ENCODE measurements at regions not wholly inside any gene's neighbourhood (a gene's known extent, or its start where the extent isn't known, plus 50 kb on each side); places are given as distances from the start of the nearest gene placed in this dataset.

GRCh38 chr20:6852478-6852877 lies 85.0 kb downstream of the BMP2 start:
- no peak for DNase-seq
- Histone ChIP-seq H3K27me3 (peaks cover 5% of the 10 kb centered on the region), H3K4me1 (no peaks in the 10 kb centered on the region), H3K4me3 (no peak overlapping the region), H3K27ac (no peak overlapping the region), H3K36me3 (no peaks in the 10 kb centered on the region), H3K9me3 (no peaks in the 10 kb centered on the region)
- no peak for TF ChIP-seq CTCF (IDR thresholded peaks at IDR 0.05)
- ATAC-seq = no peak
- intact Hi-C loops (cut with DNase I) = no loop called here

GRCh38 chr20:6855104-6855503 lies 87.6 kb downstream of the BMP2 start:
- intact Hi-C loops (cut with DNase I) = no loop called here
- ATAC-seq = no peak
- H3K4me3 ChIP-seq = no peak overlapping the region
- H3K27ac ChIP-seq = no peak overlapping the region
- H3K9me3 ChIP-seq = no peaks in the 10 kb centered on the region
- H3K27me3 ChIP-seq = no peaks in the 10 kb centered on the region
- DNase-seq = no peak
- TF ChIP-seq CTCF (IDR thresholded peaks at IDR 0.05) = no peak
- H3K4me1 ChIP-seq = no peaks in the 10 kb centered on the region
- no peaks in the 10 kb centered on the region for H3K36me3 ChIP-seq

- DNase-seq (no peak), ATAC-seq (no peak)
- intact Hi-C loops (cut with DNase I) = no loop called here
- Histone ChIP-seq H3K4me1 (no peaks in the 10 kb centered on the region), H3K36me3 (no peaks in the 10 kb centered on the region), H3K9me3 (no peaks in the 10 kb centered on the region), H3K27me3 (no peaks in the 10 kb centered on the region), H3K4me3 (no peak overlapping the region), H3K27ac (no peak overlapping the region)
- TF ChIP-seq CTCF (IDR thresholded peaks at IDR 0.05) = no peak
Observed at GRCh38 chr20:6855796-6856195, 88.3 kb downstream of the BMP2 start.

GRCh38 chr20:6857927-6858326 lies 90.4 kb downstream of the BMP2 start:
- DNase-seq (no peak), ATAC-seq (no peak)

GRCh38 chr20:6863355-6863754 lies 95.9 kb downstream of the BMP2 start:
- Histone ChIP-seq H3K4me3 (no peak overlapping the region), H3K27me3 (no peaks in the 10 kb centered on the region), H3K4me1 (no peaks in the 10 kb centered on the region), H3K27ac (no peak overlapping the region), H3K36me3 (no peaks in the 10 kb centered on the region), H3K9me3 (no peaks in the 10 kb centered on the region)
- intact Hi-C loops (cut with DNase I) = no loop called here
- ATAC-seq (no peak), DNase-seq (no peak)
- no peak for TF ChIP-seq CTCF (IDR thresholded peaks at IDR 0.05)

More at GRCh38 chr20:6857927-6858326, 90.4 kb downstream of the BMP2 start:
- intact Hi-C loops (cut with DNase I) = no loop called here
- no peak for TF ChIP-seq CTCF (IDR thresholded peaks at IDR 0.05)
- Histone ChIP-seq H3K27me3 (no peaks in the 10 kb centered on the region), H3K4me3 (no peak overlapping the region), H3K27ac (no peak overlapping the region), H3K36me3 (no peaks in the 10 kb centered on the region), H3K9me3 (no peaks in the 10 kb centered on the region), H3K4me1 (no peaks in the 10 kb centered on the region)

- Histone ChIP-seq H3K4me3 (no peak overlapping the region), H3K27ac (no peak overlapping the region), H3K36me3 (no peaks in the 10 kb centered on the region), H3K4me1 (no peaks in the 10 kb centered on the region), H3K27me3 (no peaks in the 10 kb centered on the region), H3K9me3 (no peaks in the 10 kb centered on the region)
- intact Hi-C loops (cut with DNase I) = no loop called here
- TF ChIP-seq CTCF (IDR thresholded peaks at IDR 0.05) = no peak
- DNase-seq (no peak), ATAC-seq (no peak)
Observed at GRCh38 chr20:6863798-6864201, 96.3 kb downstream of the BMP2 start.

Measured in upper lobe of right lung (tissue), 1 donor.